HG03457 (cell line): ENCODE measurements at regions not wholly inside any gene's neighbourhood (a gene's known extent, or its start where the extent isn't known, plus 50 kb on each side); places are given as distances from the start of the nearest gene placed in this dataset.
"Not testable (repeated sequence)": the region's sequence is repeated elsewhere in the genome, so short reads cannot be mapped to it uniquely, and the experiment has no call there.

Experiments
- ATAC-seq: cut with Tn5 transposase; IDR thresholded peaks from one replicate; pipeline ENCODE4 v1.9.1; 2021; ENCODE audit warnings: moderate number of reproducible peaks; ENCODE audit not compliant: unreplicated experiment

- ATAC-seq = no peak
Observed at GRCh38 chr3:72270072-72270681, 485.2 kb upstream of the PROK2 start.

GRCh38 chr3:72269475-72269874, 484.5 kb upstream of the PROK2 start:
- no peak for ATAC-seq

GRCh38 chr3:72266921-72267524, 482.1 kb upstream of the PROK2 start:
- ATAC-seq = not testable (repeated sequence)

- no peak for ATAC-seq
Observed at GRCh38 chr3:72266016-72266370, 481.0 kb upstream of the PROK2 start.

GRCh38 chr3:72265256-72266015, 480.5 kb upstream of the PROK2 start:
- ATAC-seq = no peak

GRCh38 chr3:72263223-72263990, 478.5 kb upstream of the PROK2 start:
- ATAC-seq = no peak

GRCh38 chr3:72262736-72263135, 477.8 kb upstream of the PROK2 start:
- ATAC-seq = no peak

GRCh38 chr3:72261566-72262564, 476.9 kb upstream of the PROK2 start:
- ATAC-seq = no peak

GRCh38 chr3:72260588-72260910, 475.6 kb upstream of the PROK2 start:
- ATAC-seq = no peak

GRCh38 chr3:72259755-72260587, 475.0 kb upstream of the PROK2 start:
- no peak for ATAC-seq

GRCh38 chr3:72258361-72259141, 473.6 kb upstream of the PROK2 start:
- no peak for ATAC-seq

- no peak for ATAC-seq
Observed at GRCh38 chr3:72257738-72258137, 472.8 kb upstream of the PROK2 start.

GRCh38 chr3:72257203-72257602, 472.3 kb upstream of the PROK2 start:
- no peak for ATAC-seq

GRCh38 chr3:72256716-72257115, 471.8 kb upstream of the PROK2 start:
- no peak for ATAC-seq

- no peak for ATAC-seq
Observed at GRCh38 chr3:72255791-72256559, 471.0 kb upstream of the PROK2 start.

GRCh38 chr3:72255191-72255590, 470.2 kb upstream of the PROK2 start:
- no peak for ATAC-seq

- no peak for ATAC-seq
Observed at GRCh38 chr3:72254483-72254882, 469.5 kb upstream of the PROK2 start.

- ATAC-seq = no peak
Observed at GRCh38 chr3:72250725-72251124, 465.8 kb upstream of the PROK2 start.
